GM12878 (cell line): ENCODE measurements at regions not wholly inside any gene's neighbourhood (a gene's known extent, or its start where the extent isn't known, plus 50 kb on each side); places are given as distances from the start of the nearest gene placed in this dataset.

Experiments used
- ATAC-seq: fragments of 200-7000 bp; cut with Tn5 transposase; 3 replicates; pipeline ENCODE4 v1.9.1; 2020; ENCODE audit warnings: mild to moderate bottlenecking, moderate library complexity
- BruUV-seq: library from RNA; stranded (reverse); fragments of 400-500 nt; replicated peaks from 2 replicates; lab custom pipeline; 2021; lab: Mats Ljungman, UMichigan
- CTCF ChIA-PET: fragments of 300-600 bp; sonication (Branson Sonifier 250); formaldehyde crosslinking; extraction: SDS; loops from one replicate; lab custom pipeline; 2021; ENCODE audit warnings: inconsistent platforms; lab: Yijun Ruan, JAX
- POLR2A ChIA-PET: fragments of 350-600 bp; formaldehyde crosslinking; extraction: SDS; loops from one replicate; lab custom pipeline; 2021; ENCODE audit warnings: inconsistent platforms; lab: Charles Lee
- RAD21 ChIA-PET: fragments of 300-600 bp; sonication (Branson Sonifier 250); formaldehyde crosslinking; loops from one replicate; lab custom pipeline; 2023; ENCODE audit warnings: antibody characterized with exemption; ENCODE audit not compliant: unreplicated experiment; lab: Charles Lee
- SMC1A ChIA-PET: fragments of 300-600 bp; sonication (Branson Sonifier 250); formaldehyde crosslinking; loops from one replicate; lab custom pipeline; 2023; ENCODE audit not compliant: unreplicated experiment, uncharacterized antibody; lab: Charles Lee
- DNase-seq: peaks from one replicate; pipeline ENCODE4 v3.0.0-alpha.2; 2011; ENCODE audit warnings: low read depth, low spot score
- FAIRE-seq: peaks from 3 replicates; lab custom pipeline; 2011; peaks lifted over from hg19 to GRCh38; lab: Jason Lieb, UNC
- H2AFZ ChIP-seq: 2 replicates; pipeline ENCODE4 v1.6.0; 2011; ENCODE audit warnings: low read depth, low read length, control low read depth; ENCODE audit not compliant: control insufficient read depth
- H3K27ac ChIP-seq: 2 replicates; pipeline ENCODE4 v1.5.1; 2011; ENCODE audit warnings: control low read depth; ENCODE audit not compliant: control insufficient read depth, insufficient read depth
- H3K27me3 ChIP-seq, 2 experiments: replicated peaks in 1 of 2; 2 replicates each; pipeline versions ENCODE4 v1.6.0 to v1.6.1; 2011; ENCODE audit warnings: low read length in 1 of 2; ENCODE audit not compliant: control insufficient read depth in 2 of 2, insufficient read depth in 2 of 2
- H3K36me3 ChIP-seq, 2 experiments: 2 replicates each; pipeline ENCODE4 v1.5.1; 2011; ENCODE audit warnings: low read length in 1 of 2; ENCODE audit not compliant: control insufficient read depth in 2 of 2, insufficient read depth in 2 of 2
- H3K4me1 ChIP-seq: 2 replicates; pipeline ENCODE4 v1.6.1; 2011; ENCODE audit warnings: mild to moderate bottlenecking, low read length, moderate library complexity, mixed read lengths; ENCODE audit not compliant: control insufficient read depth, insufficient read depth
- H3K4me2 ChIP-seq: 2 replicates; pipeline ENCODE4 v1.6.0; 2011; ENCODE audit warnings: control low read depth; ENCODE audit not compliant: control insufficient read depth, insufficient read depth
- H3K4me3 ChIP-seq: fragments of 200-600 bp; sonication (generic); 2 replicates; pipeline ENCODE4 v1.5.1; 2016
- H3K79me2 ChIP-seq: 2 replicates; pipeline ENCODE4 v1.6.0; 2011; ENCODE audit warnings: low read length; ENCODE audit not compliant: control insufficient read depth, insufficient read depth
- H3K9ac ChIP-seq: 2 replicates; pipeline ENCODE4 v1.8.0; 2011; ENCODE audit warnings: low read length, control low read depth, mixed read lengths; ENCODE audit not compliant: control insufficient read depth, insufficient read depth
- H3K9me3 ChIP-seq: replicated peaks from 3 replicates; pipeline ENCODE4 v1.5.1; 2011; ENCODE audit warnings: mild to moderate bottlenecking, low read length; ENCODE audit not compliant: control insufficient read depth, insufficient read depth
- H4K20me1 ChIP-seq: 2 replicates; pipeline ENCODE4 v1.6.0; 2011; ENCODE audit not compliant: control insufficient read depth, insufficient read depth
- DPF2 ChIP-seq: fragments of 450-650 bp; IDR thresholded peaks from 2 replicates; pipeline ENCODE4 v1.6.1; 2017; ENCODE audit warnings: mild to moderate bottlenecking
- IKZF2 ChIP-seq, 2 experiments: fragments of 450-650 bp; IDR thresholded peaks; 2 replicates each; pipeline ENCODE4 v1.6.1; 2017; ENCODE audit warnings: mild to moderate bottlenecking in 2 of 2, moderate library complexity in 2 of 2
- KDM1A ChIP-seq: fragments of 200-600 bp; sonication (generic); IDR thresholded peaks from 2 replicates; pipeline ENCODE4 v1.6.1; 2016; ENCODE audit warnings: borderline replicate concordance
- NFYB ChIP-seq: IDR thresholded peaks from 2 replicates; pipeline ENCODE4 v1.6.1; 2011; ENCODE audit warnings: low read depth, mild to moderate bottlenecking, low read length, improper control_type of control experiment, moderate library complexity; ENCODE audit not compliant: insufficient read depth
- WGBS: methylation state at CpG from one replicate; pipeline ENCODE4 v1.1.6; 2016; ENCODE audit warnings: low lambda C conversion rate; ENCODE audit not compliant: insufficient replicate concordance, insufficient coverage; ENCODE audit errors: missing lambda C conversion rate; 5-methylcytosine and 5-hydroxymethylcytosine counted together
- in situ Hi-C: fragments of 300-500 bp; cut with MboI; formaldehyde crosslinking; loops from 9 replicates; pipeline ENCODE4 v1.14.3; 2018; ENCODE audit warnings: mixed read lengths
- intact Hi-C: fragments of 100-400 bp; cut with micrococcal nuclease; formaldehyde crosslinking; loops from one replicate; pipeline ENCODE4 v1.14.2; 2022; ENCODE audit not compliant: unreplicated experiment
- TF ChIP-seq, protein P1 (sequence below): fragments of 450-650 bp; IDR thresholded peaks from 2 replicates; pipeline ENCODE4 v1.6.1; 2017; ENCODE audit warnings: borderline replicate concordance
- TF ChIP-seq, protein P2 (sequence below): fragments of 450-650 bp; IDR thresholded peaks from 2 replicates; pipeline ENCODE4 v1.6.1; 2016; ENCODE audit warnings: mild to moderate bottlenecking, moderate library complexity, borderline replicate concordance

DNA sequence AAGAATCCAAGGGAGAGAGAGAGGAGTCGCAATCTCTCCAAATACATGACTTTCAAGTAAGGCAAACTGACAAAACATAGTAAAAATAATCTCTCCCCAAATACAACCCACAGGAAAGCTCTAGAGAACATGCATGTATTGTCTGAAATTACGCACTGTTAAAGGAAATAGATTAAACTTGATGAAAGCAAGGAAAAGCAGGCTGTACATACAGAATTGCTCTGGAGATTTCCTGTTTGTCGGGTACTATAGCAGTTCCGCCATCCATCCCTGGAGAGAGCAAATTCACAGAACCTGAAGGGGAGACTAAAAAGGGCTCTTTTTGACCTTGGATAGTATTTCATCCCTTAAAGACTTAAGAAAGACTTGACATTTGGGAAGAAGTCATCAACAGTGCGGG is 170.2 kb upstream of the BET1 start:
- no peak overlapping the region for H3K4me3 ChIP-seq
- ChIA-PET CTCF (interaction anchor here (0.7 kb wide), 1 partner anchor 13 kb away, joined by 3 read pairs; no protein-coding TSS in a partner anchor), POLR2A (no interaction called here), RAD21 (interaction anchor here (1.1 kb wide), 1 partner anchor 41 kb away, joined by 3 read pairs; no protein-coding TSS in a partner anchor), SMC1A (interaction anchor here (1.2 to 1.9 kb wide), 2 partner anchors 13 to 18 kb away, joined by 6 to 9 read pairs; no protein-coding TSS in a partner anchor)
- H3K4me1 ChIP-seq = peaks cover 9% of the 10 kb centered on the region
- H3K79me2 ChIP-seq = no peaks in the 10 kb centered on the region
- no peak overlapping the region for H3K27ac ChIP-seq
- H3K9me3 ChIP-seq = no peaks in the 10 kb centered on the region; the same call in 2 of the 3 replicates
- H3K4me2 ChIP-seq = no peak overlapping the region
- H3K27me3 ChIP-seq = no peaks in the 10 kb centered on the region
- H2AFZ ChIP-seq = no peak overlapping the region
- H3K36me3 ChIP-seq = no peaks in the 10 kb centered on the region
- no peak overlapping the region for H3K9ac ChIP-seq
- in situ Hi-C loops (no loop called here), intact Hi-C loops (no loop called here)
- 63% methylated on average over 5 of the region's 5 CpGs for WGBS
- DNase-seq (no peak), FAIRE-seq (no peak), ATAC-seq (no peak)
- no TSS peak for BruUV-seq
- H4K20me1 ChIP-seq = no peaks in the 10 kb centered on the region
- TF ChIP-seq IKZF2 (IDR thresholded peaks at IDR 0.05) (no peak), DPF2 (no peak), KDM1A (no peak), NFYB (no peak)
- TF ChIP-seq, protein P1, sequence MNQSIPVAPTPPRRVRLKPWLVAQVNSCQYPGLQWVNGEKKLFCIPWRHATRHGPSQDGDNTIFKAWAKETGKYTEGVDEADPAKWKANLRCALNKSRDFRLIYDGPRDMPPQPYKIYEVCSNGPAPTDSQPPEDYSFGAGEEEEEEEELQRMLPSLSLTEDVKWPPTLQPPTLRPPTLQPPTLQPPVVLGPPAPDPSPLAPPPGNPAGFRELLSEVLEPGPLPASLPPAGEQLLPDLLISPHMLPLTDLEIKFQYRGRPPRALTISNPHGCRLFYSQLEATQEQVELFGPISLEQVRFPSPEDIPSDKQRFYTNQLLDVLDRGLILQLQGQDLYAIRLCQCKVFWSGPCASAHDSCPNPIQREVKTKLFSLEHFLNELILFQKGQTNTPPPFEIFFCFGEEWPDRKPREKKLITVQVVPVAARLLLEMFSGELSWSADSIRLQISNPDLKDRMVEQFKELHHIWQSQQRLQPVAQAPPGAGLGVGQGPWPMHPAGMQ = no peak
- TF ChIP-seq, protein P2, sequence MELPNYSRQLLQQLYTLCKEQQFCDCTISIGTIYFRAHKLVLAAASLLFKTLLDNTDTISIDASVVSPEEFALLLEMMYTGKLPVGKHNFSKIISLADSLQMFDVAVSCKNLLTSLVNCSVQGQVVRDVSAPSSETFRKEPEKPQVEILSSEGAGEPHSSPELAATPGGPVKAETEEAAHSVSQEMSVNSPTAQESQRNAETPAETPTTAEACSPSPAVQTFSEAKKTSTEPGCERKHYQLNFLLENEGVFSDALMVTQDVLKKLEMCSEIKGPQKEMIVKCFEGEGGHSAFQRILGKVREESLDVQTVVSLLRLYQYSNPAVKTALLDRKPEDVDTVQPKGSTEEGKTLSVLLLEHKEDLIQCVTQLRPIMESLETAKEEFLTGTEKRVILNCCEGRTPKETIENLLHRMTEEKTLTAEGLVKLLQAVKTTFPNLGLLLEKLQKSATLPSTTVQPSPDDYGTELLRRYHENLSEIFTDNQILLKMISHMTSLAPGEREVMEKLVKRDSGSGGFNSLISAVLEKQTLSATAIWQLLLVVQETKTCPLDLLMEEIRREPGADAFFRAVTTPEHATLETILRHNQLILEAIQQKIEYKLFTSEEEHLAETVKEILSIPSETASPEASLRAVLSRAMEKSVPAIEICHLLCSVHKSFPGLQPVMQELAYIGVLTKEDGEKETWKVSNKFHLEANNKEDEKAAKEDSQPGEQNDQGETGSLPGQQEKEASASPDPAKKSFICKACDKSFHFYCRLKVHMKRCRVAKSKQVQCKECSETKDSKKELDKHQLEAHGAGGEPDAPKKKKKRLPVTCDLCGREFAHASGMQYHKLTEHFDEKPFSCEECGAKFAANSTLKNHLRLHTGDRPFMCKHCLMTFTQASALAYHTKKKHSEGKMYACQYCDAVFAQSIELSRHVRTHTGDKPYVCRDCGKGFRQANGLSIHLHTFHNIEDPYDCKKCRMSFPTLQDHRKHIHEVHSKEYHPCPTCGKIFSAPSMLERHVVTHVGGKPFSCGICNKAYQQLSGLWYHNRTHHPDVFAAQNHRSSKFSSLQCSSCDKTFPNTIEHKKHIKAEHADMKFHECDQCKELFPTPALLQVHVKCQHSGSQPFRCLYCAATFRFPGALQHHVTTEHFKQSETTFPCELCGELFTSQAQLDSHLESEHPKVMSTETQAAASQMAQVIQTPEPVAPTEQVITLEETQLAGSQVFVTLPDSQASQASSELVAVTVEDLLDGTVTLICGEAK = no peak
- TF ChIP-seq, all 136 proteins: peak for 0
